T-helper 1 cell (primary cell): ENCODE measurements at regions not wholly inside any gene's neighbourhood (a gene's known extent, or its start where the extent isn't known, plus 50 kb on each side); places are given as distances from the start of the nearest gene placed in this dataset.
"Not testable (repeated sequence)": the region's sequence is repeated elsewhere in the genome, so short reads cannot be mapped to it uniquely, and the experiment has no call there.

Experiments used
- DNase-seq, 5 donors: peaks; one replicate each; pipeline ENCODE4 v3.0.0-alpha.2; 2012 to 2020

GRCh38 chr1:230555814-230556213, 86.5 kb upstream of the COG2 start:
- DNase-seq, result no peak

GRCh38 chr1:230552880-230553279, 89.4 kb upstream of the COG2 start:
- DNase-seq, result no peak

GRCh38 chr1:230550945-230551344, 91.3 kb upstream of the COG2 start:
- not testable (repeated sequence) for DNase-seq

GRCh38 chr1:230550428-230550827, 91.9 kb upstream of the COG2 start:
- no peak for DNase-seq

- DNase-seq, result no peak
Observed at GRCh38 chr1:230549625-230550024, 92.7 kb upstream of the COG2 start.

- no peak for DNase-seq
Observed at GRCh38 chr1:230548997-230549396, 93.3 kb upstream of the COG2 start.

- no peak for DNase-seq
Observed at GRCh38 chr1:230548357-230548756, 93.9 kb upstream of the COG2 start.

- no peak for DNase-seq
Observed at GRCh38 chr1:230545181-230545580, 97.1 kb upstream of the COG2 start.

- no peak for DNase-seq
Observed at GRCh38 chr1:230544758-230545157, 97.5 kb upstream of the COG2 start.

GRCh38 chr1:230543085-230543484, 99.2 kb upstream of the COG2 start:
- DNase-seq, result no peak

GRCh38 chr1:230542681-230543080, 99.6 kb upstream of the COG2 start:
- no peak for DNase-seq

- DNase-seq, result peak in 1 of 5 donors; percentile 45
Observed at GRCh38 chr1:230542054-230542453, 100.2 kb upstream of the COG2 start.

GRCh38 chr1:230541306-230541705, 101.0 kb upstream of the COG2 start:
- DNase-seq, result no peak

GRCh38 chr1:230540421-230541155, 101.7 kb upstream of the COG2 start:
- DNase-seq, result no peak

- no peak for DNase-seq
Observed at GRCh38 chr1:230537456-230537855, 104.8 kb upstream of the COG2 start.

GRCh38 chr1:230536641-230537155, 105.6 kb upstream of the COG2 start:
- no peak for DNase-seq

- DNase-seq, result no peak
Observed at GRCh38 chr1:230534224-230534623, 108.1 kb upstream of the COG2 start.

- no peak for DNase-seq
Observed at GRCh38 chr1:230531103-230531502, 105.0 kb upstream of the PGBD5 start.

- no peak for DNase-seq
Observed at GRCh38 chr1:230519246-230519645, 93.1 kb upstream of the PGBD5 start.

GRCh38 chr1:230518511-230518910, 92.4 kb upstream of the PGBD5 start:
- DNase-seq, result no peak

GRCh38 chr1:230517786-230518185, 91.7 kb upstream of the PGBD5 start:
- no peak for DNase-seq

GRCh38 chr1:230517326-230517725, 91.2 kb upstream of the PGBD5 start:
- DNase-seq, result no peak

- DNase-seq, result no peak
Observed at GRCh38 chr1:230516889-230517288, 90.8 kb upstream of the PGBD5 start.

GRCh38 chr1:230515451-230516145, 89.5 kb upstream of the PGBD5 start:
- DNase-seq, result no peak
